ENCODE measurements at regions not wholly inside any gene's neighbourhood (a gene's known extent, or its start where the extent isn't known, plus 50 kb on each side); places are given as distances from the start of the nearest gene placed in this dataset.

GRCh38 chr13:83996415-83996814 is 114.1 kb upstream of the SLITRK1 start:
- no peaks in the 10 kb centered on the region for H4K20me1 ChIP-seq (ENCODE audit: insufficient read depth, low read length)
- no peak overlapping the region for H3K4me3 ChIP-seq (ENCODE audit: insufficient read depth, low read depth, low read length)
- Mint-ChIP-seq H3K36me3 (ENCODE audit: low read depth, unreplicated experiment) (no peaks in the 10 kb centered on the region), H3K9me3 (ENCODE audit: unreplicated experiment) (no peaks in the 10 kb centered on the region), H3K27me3 (ENCODE audit: low read depth, unreplicated experiment) (no peaks in the 10 kb centered on the region), H3K4me3 (ENCODE audit: unreplicated experiment) (no peak overlapping the region), H3K4me1 (ENCODE audit: low read depth, unreplicated experiment) (no peaks in the 10 kb centered on the region), H3K27ac (ENCODE audit: unreplicated experiment) (no peak overlapping the region)
- TF ChIP-seq CTCF (IDR thresholded peaks at IDR 0.05; ENCODE audit: insufficient read depth, low read depth, low read length) (no peak), EZH2 (IDR thresholded peaks at IDR 0.05; ENCODE audit: insufficient read depth, low read length) (no peak)
- no peak overlapping the region for H3K9ac ChIP-seq (ENCODE audit: low read length)
- no peak overlapping the region for H3K27ac ChIP-seq (ENCODE audit: low read depth, low read length)
- H3K27me3 ChIP-seq (ENCODE audit: insufficient read depth, low read length) = no peaks in the 10 kb centered on the region
- no peak for DNase-seq (ENCODE audit: low read depth)
- no peaks in the 10 kb centered on the region for H3K4me1 ChIP-seq (ENCODE audit: insufficient read depth, low read length)
- no peak for FAIRE-seq
- no peaks in the 10 kb centered on the region for H3K9me3 ChIP-seq (ENCODE audit: insufficient read depth, low read depth, low read length)
- H3K79me2 ChIP-seq (ENCODE audit: insufficient read depth, low read length) = no peaks in the 10 kb centered on the region
- H3K4me2 ChIP-seq (ENCODE audit: low read length) = no peak overlapping the region
- no peaks in the 10 kb centered on the region for H3K36me3 ChIP-seq (ENCODE audit: insufficient read depth, low read length)
- H2AFZ ChIP-seq (ENCODE audit: low read depth, low read length) = no peak overlapping the region

GRCh38 chr13:83995930-83996329 is 113.7 kb upstream of the SLITRK1 start:
- H3K27ac ChIP-seq (ENCODE audit: low read depth, low read length) = no peak overlapping the region
- H3K27ac Mint-ChIP-seq (ENCODE audit: unreplicated experiment) = no peak overlapping the region
- no peaks in the 10 kb centered on the region for H3K36me3 ChIP-seq (ENCODE audit: insufficient read depth, low read length)
- H3K4me1 Mint-ChIP-seq (ENCODE audit: low read depth, unreplicated experiment) = no peaks in the 10 kb centered on the region
- FAIRE-seq (no peak), DNase-seq (ENCODE audit: low read depth) (no peak)
- H3K4me3 ChIP-seq (ENCODE audit: insufficient read depth, low read depth, low read length) = no peak overlapping the region
- H3K9ac ChIP-seq (ENCODE audit: low read length) = no peak overlapping the region
- H3K36me3 Mint-ChIP-seq (ENCODE audit: low read depth, unreplicated experiment) = no peaks in the 10 kb centered on the region
- no peaks in the 10 kb centered on the region for H4K20me1 ChIP-seq (ENCODE audit: insufficient read depth, low read length)
- H3K9me3 Mint-ChIP-seq (ENCODE audit: unreplicated experiment) = no peaks in the 10 kb centered on the region
- H3K4me2 ChIP-seq (ENCODE audit: low read length) = no peak overlapping the region
- H2AFZ ChIP-seq (ENCODE audit: low read depth, low read length) = no peak overlapping the region
- H3K4me1 ChIP-seq (ENCODE audit: insufficient read depth, low read length) = no peaks in the 10 kb centered on the region
- TF ChIP-seq EZH2 (IDR thresholded peaks at IDR 0.05; ENCODE audit: insufficient read depth, low read length) (no peak), CTCF (IDR thresholded peaks at IDR 0.05; ENCODE audit: insufficient read depth, low read depth, low read length) (no peak)
- H3K9me3 ChIP-seq (ENCODE audit: insufficient read depth, low read depth, low read length) = no peaks in the 10 kb centered on the region
- H3K4me3 Mint-ChIP-seq (ENCODE audit: unreplicated experiment) = no peak overlapping the region
- H3K79me2 ChIP-seq (ENCODE audit: insufficient read depth, low read length) = no peaks in the 10 kb centered on the region
- H3K27me3 Mint-ChIP-seq (ENCODE audit: low read depth, unreplicated experiment) = no peaks in the 10 kb centered on the region
- no peaks in the 10 kb centered on the region for H3K27me3 ChIP-seq (ENCODE audit: insufficient read depth, low read length)

- Histone ChIP-seq H3K36me3 (ENCODE audit: insufficient read depth, low read length) (no peaks in the 10 kb centered on the region), H3K4me1 (ENCODE audit: insufficient read depth, low read length) (no peaks in the 10 kb centered on the region), H3K9ac (ENCODE audit: low read length) (no peak overlapping the region), H3K79me2 (ENCODE audit: insufficient read depth, low read length) (no peaks in the 10 kb centered on the region), H3K27ac (ENCODE audit: low read depth, low read length) (no peak overlapping the region), H2AFZ (ENCODE audit: low read depth, low read length) (no peak overlapping the region), H3K4me3 (ENCODE audit: insufficient read depth, low read depth, low read length) (no peak overlapping the region), H4K20me1 (ENCODE audit: insufficient read depth, low read length) (no peaks in the 10 kb centered on the region), H3K27me3 (ENCODE audit: insufficient read depth, low read length) (no peaks in the 10 kb centered on the region), H3K4me2 (ENCODE audit: low read length) (no peak overlapping the region), H3K9me3 (ENCODE audit: insufficient read depth, low read depth, low read length) (no peaks in the 10 kb centered on the region)
- Mint-ChIP-seq H3K9me3 (ENCODE audit: unreplicated experiment) (no peaks in the 10 kb centered on the region), H3K36me3 (ENCODE audit: low read depth, unreplicated experiment) (no peaks in the 10 kb centered on the region), H3K4me3 (ENCODE audit: unreplicated experiment) (no peak overlapping the region), H3K27ac (ENCODE audit: unreplicated experiment) (no peak overlapping the region), H3K27me3 (ENCODE audit: low read depth, unreplicated experiment) (no peaks in the 10 kb centered on the region), H3K4me1 (ENCODE audit: low read depth, unreplicated experiment) (no peaks in the 10 kb centered on the region)
- DNase-seq (ENCODE audit: low read depth) (no peak), FAIRE-seq (no peak)
- TF ChIP-seq EZH2 (IDR thresholded peaks at IDR 0.05; ENCODE audit: insufficient read depth, low read length) (no peak), CTCF (IDR thresholded peaks at IDR 0.05; ENCODE audit: insufficient read depth, low read depth, low read length) (no peak)
Measured at GRCh38 chr13:83992566-83993358, 110.5 kb upstream of the SLITRK1 start.

All from astrocyte (in vitro differentiated cells and primary cell).